Prostate gland (tissue), 2 donors: ENCODE measurements at regions not wholly inside any gene's neighbourhood (a gene's known extent, or its start where the extent isn't known, plus 50 kb on each side); places are given as distances from the start of the nearest gene placed in this dataset.

Experiments
- DNase-seq: peaks from one replicate; pipeline ENCODE4 v3.0.0-alpha.2; 2019; ENCODE audit warnings: low spot score
- H3K27ac ChIP-seq, 2 donors: fragments of 200-600 bp; sonication (generic); 2 replicates each; pipeline ENCODE4 v1.5.1; 2017 to 2019
- H3K27me3 ChIP-seq: fragments of 200-600 bp; sonication (generic); replicated peaks from 2 replicates; pipeline ENCODE4 v1.5.1; 2019; ENCODE audit not compliant: insufficient read depth
- H3K36me3 ChIP-seq, 2 donors: fragments of 200-600 bp; sonication (generic); 1 replicate in 1 of 2; 2 replicates in 1 of 2; pipeline versions ENCODE4 v1.5.1 to v1.8.1; 2017 to 2019
- H3K4me1 ChIP-seq: fragments of 200-600 bp; sonication (generic); replicated peaks from 2 replicates; pipeline ENCODE4 v1.5.1; 2019
- H3K4me3 ChIP-seq, 2 donors: fragments of 200-600 bp; sonication (generic); 2 replicates each; pipeline ENCODE4 v1.5.1; 2017 to 2019
- H3K9me3 ChIP-seq: fragments of 200-600 bp; sonication (generic); 2 replicates; pipeline ENCODE4 v1.5.1; 2017
- CTCF ChIP-seq, 4 experiments: fragments of 200-600 bp in 2 of 4; fragments of 450-650 bp in 2 of 4; sonication (generic) in 2 of 4; IDR thresholded peaks; 1 replicate in 3 of 4; 2 replicates in 1 of 4; pipeline ENCODE4 v1.5.1; 2016 to 2019; ENCODE audit warnings: antibody characterized with exemption in 4 of 4, mild to moderate bottlenecking in 2 of 4, moderate library complexity in 2 of 4
- POLR2A ChIP-seq: fragments of 450-650 bp; IDR thresholded peaks from one replicate; pipeline ENCODE4 v1.6.1; 2016; ENCODE audit warnings: antibody characterized with exemption, mild to moderate bottlenecking
- POLR2AphosphoS5 ChIP-seq: sonication (generic); formaldehyde crosslinking; IDR thresholded peaks from one replicate; pipeline ENCODE4 v1.6.1; 2017; ENCODE audit warnings: antibody characterized with exemption
- WGBS: methylation state at CpG from one replicate; pipeline ENCODE4 v1.1.5; 2018; 5-methylcytosine and 5-hydroxymethylcytosine counted together
- intact Hi-C: fragments of 100-400 bp; cut with DNase I; formaldehyde crosslinking; loops from one replicate; pipeline ENCODE4 v1.14.2; 2022
- small RNA-seq, 2 donors: library from RNA; depleted of rRNA; stranded (forward); fragments of <200 nt; gene quantifications; one replicate each; pipeline ENCODE3, GENCODE V24; 2016

GRCh38 chr1:110731529-110731928, 56.8 kb upstream of the KCNA3 start:
- Histone ChIP-seq H3K4me3 (no peak overlapping the region), H3K27me3 (no peaks in the 10 kb centered on the region), H3K4me1 (no peaks in the 10 kb centered on the region), H3K9me3 (no peaks in the 10 kb centered on the region), H3K36me3 (no peaks in the 10 kb centered on the region), H3K27ac (no peak overlapping the region)
- TF ChIP-seq POLR2A (no peak), CTCF (IDR thresholded peaks at IDR 0.05) (no peak), POLR2AphosphoS5 (no peak)
- no peak for DNase-seq
- intact Hi-C loops: no loop called here
- 79% methylated on average over 5 of the region's 5 CpGs for WGBS

GRCh38 chr1:110728388-110729001, 53.8 kb upstream of the KCNA3 start:
- no peaks in the 10 kb centered on the region for H3K36me3 ChIP-seq
- H3K27me3 ChIP-seq: no peaks in the 10 kb centered on the region
- H3K27ac ChIP-seq: no peak overlapping the region
- H3K9me3 ChIP-seq: no peaks in the 10 kb centered on the region
- DNase-seq: no peak
- TF ChIP-seq POLR2AphosphoS5: no peak
- TF ChIP-seq POLR2A: no peak
- TF ChIP-seq CTCF (IDR thresholded peaks at IDR 0.05): no peak
- H3K4me1 ChIP-seq: no peaks in the 10 kb centered on the region
- intact Hi-C loops: no loop called here
- H3K4me3 ChIP-seq: no peak overlapping the region
- WGBS: 88% methylated on average over 4 of the region's 4 CpGs

GRCh38 chr1:110727246-110727645, 52.5 kb upstream of the KCNA3 start:
- 52% methylated on average over 3 of the region's 3 CpGs for WGBS
- Histone ChIP-seq H3K4me3 (no peak overlapping the region), H3K27me3 (no peaks in the 10 kb centered on the region), H3K4me1 (no peaks in the 10 kb centered on the region), H3K27ac (no peak overlapping the region), H3K36me3 (no peaks in the 10 kb centered on the region), H3K9me3 (no peaks in the 10 kb centered on the region)
- intact Hi-C loops: no loop called here
- no peak for DNase-seq
- TF ChIP-seq POLR2AphosphoS5 (no peak), POLR2A (no peak), CTCF (IDR thresholded peaks at IDR 0.05) (no peak)

- Histone ChIP-seq H3K36me3 (no peaks in the 10 kb centered on the region), H3K4me3 (no peak overlapping the region), H3K27me3 (no peaks in the 10 kb centered on the region), H3K27ac (no peak overlapping the region), H3K4me1 (no peaks in the 10 kb centered on the region), H3K9me3 (no peaks in the 10 kb centered on the region)
- intact Hi-C loops: no loop called here
- TF ChIP-seq POLR2A: no peak
- no peak for TF ChIP-seq POLR2AphosphoS5
- TF ChIP-seq CTCF (IDR thresholded peaks at IDR 0.05): no peak
- DNase-seq: no peak
Observed at GRCh38 chr1:110726755-110727154, 52.0 kb upstream of the KCNA3 start.

Small RNAs in the stretch of these regions (small RNA-seq; reads per million reads assigned to genes)
- 0 reads per million in 2 donors for gene RF00019
